Right ventricle myocardium inferior (tissue), 1 donor: ENCODE measurements at regions not wholly inside any gene's neighbourhood (a gene's known extent, or its start where the extent isn't known, plus 50 kb on each side); places are given as distances from the start of the nearest gene placed in this dataset.
A peak's percentile ranks its signal among the peaks of the same experiment; 100 is the strongest.

Experiments used
- ATAC-seq: fragments of 200-7000 bp; cut with Tn5 transposase; one replicate; pipeline ENCODE4 v1.9.1; 2020; ENCODE audit warnings: mild to moderate bottlenecking, moderate library complexity
- DNase-seq: peaks from one replicate; pipeline ENCODE4 v3.0.0; 2021; ENCODE audit errors: missing footprints
- intact Hi-C: fragments of 100-400 bp; cut with DNase I; formaldehyde crosslinking; loops from one replicate; pipeline ENCODE4 v1.11.0; 2022
- donor health status: DM: no; HTN: yes; CAD: no; lungs with severe emphysema.

DNA sequence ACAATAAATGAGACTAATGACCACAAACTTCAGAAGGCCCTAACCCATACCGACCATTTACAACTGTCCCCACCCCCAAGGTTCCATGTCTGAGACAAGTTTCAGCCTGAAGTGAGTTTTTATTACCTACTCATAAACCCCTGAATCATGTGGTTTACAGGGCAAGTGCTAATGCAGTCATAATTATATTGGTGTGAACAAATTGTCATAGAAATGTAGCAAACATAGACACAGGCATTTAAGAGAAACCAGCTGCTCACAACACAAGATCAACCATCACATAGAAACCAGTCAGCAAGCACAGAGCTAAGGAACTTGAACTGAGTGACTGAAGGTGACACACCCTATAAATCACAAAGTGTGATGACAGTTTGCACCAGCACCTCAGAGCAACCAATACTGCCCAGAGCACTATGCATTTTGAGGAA is 173.8 kb upstream of the MID1 start:
- intact Hi-C loops, result no loop called here
- ATAC-seq, result no peak
- DNase-seq, result no peak

DNA sequence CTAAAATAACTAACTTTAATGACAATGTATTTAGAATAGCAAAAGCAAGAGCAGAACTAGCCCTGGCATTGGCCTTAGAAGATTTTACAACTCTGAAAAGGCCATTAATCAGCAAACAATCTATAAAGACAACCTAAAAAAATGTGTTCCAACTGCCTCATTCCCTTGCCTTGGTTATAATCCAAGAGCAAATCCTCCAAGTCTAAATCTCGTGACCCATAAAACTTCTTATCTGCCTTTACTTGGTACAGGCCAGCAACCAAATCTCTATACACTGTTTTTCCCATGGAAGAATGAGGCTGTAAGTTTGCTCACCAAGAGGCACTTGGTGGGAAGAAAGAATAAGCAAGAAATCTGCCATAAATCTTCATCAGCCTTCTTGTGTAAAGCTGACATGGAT is 175.3 kb upstream of the MID1 start:
- ATAC-seq, result no peak
- DNase-seq, result no peak
- intact Hi-C loops, result no loop called here

DNA sequence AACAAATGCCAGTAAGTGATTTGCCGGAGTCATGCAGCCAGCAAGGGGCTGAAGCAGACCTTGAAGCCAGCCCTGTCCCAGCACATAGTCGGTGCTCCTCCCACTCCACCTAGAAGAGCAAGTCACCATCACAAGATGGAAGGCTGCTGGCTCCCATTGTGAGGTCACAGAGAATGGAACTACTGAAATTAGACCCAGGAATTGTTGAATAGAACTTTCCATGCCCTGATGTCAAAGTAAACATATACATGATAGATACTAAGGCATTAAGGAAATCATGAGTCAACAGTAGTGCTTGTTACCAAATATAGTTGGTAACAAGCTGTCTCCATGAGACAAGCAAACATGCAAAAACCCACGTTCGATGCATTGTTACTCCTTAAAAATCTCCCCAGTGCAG is 177.1 kb upstream of the MID1 start:
- no peak for ATAC-seq

DNA sequence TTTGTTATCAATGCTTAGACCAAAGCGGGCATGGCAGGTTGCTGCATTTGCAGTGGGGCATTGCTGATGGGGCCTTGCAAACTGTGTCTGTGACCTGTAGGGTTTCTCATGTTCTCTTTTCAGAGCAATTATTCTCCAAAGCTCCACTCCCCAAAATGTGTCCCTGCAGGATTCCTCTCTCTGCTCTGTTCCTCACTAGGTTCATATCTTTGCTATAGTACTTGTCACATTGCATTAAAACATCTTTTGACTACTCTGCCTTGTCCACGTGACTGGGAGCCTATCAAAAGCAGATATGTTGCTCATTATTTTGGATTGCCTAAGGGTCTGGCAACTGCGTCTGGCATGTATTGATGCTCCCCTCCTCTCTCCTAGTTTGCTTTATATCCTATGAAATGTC is 177.7 kb upstream of the MID1 start:
- intact Hi-C loops, result no loop called here
- ATAC-seq (no peak), DNase-seq (no peak)

More for the DNA sequence above, 177.1 kb upstream of the MID1 start:
- DNase-seq, result no peak
- intact Hi-C loops, result no loop called here

DNA sequence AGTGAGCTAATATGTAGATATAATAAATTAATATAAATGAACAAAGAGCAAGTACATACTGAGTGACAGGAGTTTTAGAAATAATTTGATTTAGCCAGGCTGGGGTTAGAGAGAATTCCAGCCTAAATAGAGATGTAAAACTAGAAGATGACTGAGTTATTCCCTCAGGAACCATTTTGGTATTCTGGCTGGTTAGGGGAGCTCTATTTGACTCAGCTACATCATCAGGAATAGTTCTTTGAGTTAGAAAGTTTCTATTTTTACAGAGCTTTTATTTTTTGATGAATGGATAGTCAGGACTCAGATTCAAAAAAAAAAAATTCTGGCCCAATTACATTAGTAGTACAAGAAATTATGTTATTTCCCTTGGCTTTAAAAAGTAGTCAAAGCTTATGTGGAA is 180.4 kb upstream of the MID1 start:
- no peak for ATAC-seq

DNA sequence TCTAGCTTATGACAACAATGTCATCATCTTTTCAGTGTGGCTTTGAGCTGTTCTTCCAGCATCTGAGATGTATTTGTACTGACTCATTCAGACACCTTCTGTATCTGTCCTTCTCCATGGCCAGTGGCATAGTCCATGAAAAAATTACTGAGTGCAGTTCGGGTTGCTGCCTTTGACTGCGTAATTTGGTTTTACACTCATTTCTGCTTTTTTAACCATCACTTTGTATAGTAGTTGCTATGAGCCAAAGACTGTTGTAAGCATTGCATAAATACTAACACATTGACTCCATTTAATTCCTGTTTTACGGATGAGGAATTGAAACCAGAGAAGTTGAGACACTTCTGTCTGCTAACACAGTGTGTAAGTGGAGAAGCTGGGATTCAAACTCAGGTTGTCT is 190.7 kb upstream of the MID1 start:
- ATAC-seq (no peak), DNase-seq (no peak)
- intact Hi-C loops, result no loop called here

More for the DNA sequence above, 180.4 kb upstream of the MID1 start:
- no peak for DNase-seq
- intact Hi-C loops, result no loop called here

DNA sequence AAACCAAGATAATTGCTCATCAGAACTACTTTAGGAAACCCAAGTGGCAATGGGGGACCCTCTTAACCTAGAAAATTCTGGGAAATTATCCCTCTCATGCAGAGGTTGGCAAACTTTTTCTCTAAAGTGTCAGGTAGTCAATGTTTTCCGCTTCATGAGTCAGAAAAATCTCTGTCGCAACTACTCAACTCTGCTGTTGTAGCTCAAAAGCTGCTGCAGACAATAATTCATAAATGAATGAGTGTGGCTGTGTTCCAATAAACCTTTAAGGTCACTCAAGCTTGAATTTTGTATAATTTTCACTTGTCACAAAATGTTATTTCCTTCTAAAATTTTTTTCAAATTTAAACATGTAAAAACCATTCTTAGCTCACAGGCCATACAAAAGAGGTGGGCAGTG is 193.4 kb upstream of the MID1 start:
- intact Hi-C loops, result no loop called here
- ATAC-seq, result no peak
- DNase-seq, result no peak

DNA sequence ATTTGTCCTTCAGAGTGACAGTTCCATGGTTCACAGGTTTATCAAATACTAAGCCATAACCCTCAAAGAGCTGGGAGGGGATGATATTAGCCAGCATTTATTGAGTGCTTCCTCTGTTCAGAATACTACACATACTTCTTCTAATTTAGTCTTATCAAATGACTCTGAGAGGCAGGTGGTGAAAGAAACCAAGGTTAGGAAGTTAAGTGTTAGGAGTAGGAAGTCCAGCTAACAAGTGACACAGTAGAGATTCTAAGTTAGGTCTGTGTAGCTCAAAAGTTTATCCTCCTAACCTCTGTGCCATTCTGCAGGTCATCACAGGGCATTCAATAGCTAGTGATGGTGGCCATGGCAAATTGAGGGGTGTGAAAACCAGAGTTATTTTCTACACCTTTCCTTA is 198.3 kb upstream of the MID1 start:
- DNase-seq (no peak), ATAC-seq (no peak)
- intact Hi-C loops, result no loop called here

DNA sequence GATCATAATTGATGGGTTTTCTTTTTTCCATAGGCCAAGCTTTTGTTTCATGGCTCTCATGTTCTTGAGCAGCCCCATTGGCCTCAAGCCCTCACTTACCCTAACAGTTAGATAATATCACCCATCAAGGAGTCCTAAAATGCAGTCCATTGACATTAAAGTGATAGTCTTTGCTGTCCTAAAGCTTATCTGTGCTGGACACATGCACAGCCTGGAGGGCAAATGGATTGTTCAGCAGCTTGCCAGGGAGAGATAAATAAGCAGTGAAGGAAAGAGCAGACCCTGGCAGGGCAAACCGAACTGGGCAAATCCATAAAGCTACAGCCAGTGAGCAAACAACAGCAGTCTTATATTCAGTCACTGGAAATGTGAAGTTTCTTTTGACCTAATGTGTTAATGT is 199.6 kb upstream of the MID1 start:
- DNase-seq, result no peak
- ATAC-seq, result no peak
- intact Hi-C loops, result no loop called here

DNA sequence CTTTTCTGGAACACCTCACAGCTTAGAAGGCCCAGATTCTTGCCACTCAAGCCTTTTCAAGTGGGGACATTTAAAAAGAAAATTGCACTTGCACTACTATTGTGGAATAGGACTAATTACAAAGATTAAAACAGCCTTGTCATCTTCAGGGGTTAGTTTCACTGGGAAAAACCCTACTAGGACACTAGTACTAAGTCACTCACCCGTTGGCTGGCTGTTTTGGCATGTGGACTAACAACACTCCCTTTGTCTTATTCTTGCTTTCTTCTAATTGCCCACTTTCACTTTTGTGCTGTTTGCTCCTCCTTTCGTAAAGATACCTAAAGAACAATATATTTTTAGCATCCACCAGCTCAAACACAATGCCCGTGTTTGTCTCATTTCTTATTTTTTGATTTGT is 200.9 kb upstream of the MID1 start:
- ATAC-seq (no peak), DNase-seq (no peak)
- intact Hi-C loops, result no loop called here

DNA sequence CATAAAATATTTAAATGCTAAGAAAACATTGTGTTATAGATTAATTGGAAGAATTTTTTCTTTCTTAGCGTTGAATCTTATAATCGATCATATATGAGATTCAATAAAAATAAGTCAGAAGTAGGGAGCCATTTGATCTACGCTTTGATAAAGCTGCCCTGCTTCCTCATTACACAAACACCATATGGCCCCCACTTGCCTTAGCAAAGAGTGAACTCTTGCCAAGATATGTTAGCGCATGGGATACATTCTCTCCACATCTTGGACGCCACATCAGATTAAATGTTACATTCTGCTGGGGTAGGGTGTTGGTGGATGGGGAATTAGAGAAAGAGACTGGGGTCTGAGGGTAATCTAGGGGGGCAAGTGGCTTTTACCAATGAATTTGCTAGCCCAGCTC is 207.7 kb upstream of the MID1 start:
- DNase-seq (no peak), ATAC-seq (no peak)
- intact Hi-C loops, result no loop called here

DNA sequence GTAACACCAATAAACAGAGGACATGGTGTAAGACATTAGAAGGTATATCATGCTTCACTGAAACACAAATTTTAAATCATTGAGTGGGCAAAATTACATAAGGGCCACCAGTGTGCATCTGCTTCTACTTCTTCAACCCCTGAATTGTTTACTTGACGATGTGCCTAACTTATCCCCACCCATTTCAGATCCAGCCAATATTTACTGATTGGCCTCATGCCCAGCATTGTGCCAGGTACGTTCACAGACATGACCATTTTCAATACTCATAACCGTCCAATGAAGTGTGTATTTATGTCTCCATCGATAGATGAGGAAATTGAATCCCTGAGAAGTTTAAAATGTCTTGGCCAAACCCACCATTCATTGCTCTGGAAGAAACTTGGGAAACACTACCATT is 208.3 kb upstream of the MID1 start:
- intact Hi-C loops, result no loop called here
- no peak for ATAC-seq
- no peak for DNase-seq

DNA sequence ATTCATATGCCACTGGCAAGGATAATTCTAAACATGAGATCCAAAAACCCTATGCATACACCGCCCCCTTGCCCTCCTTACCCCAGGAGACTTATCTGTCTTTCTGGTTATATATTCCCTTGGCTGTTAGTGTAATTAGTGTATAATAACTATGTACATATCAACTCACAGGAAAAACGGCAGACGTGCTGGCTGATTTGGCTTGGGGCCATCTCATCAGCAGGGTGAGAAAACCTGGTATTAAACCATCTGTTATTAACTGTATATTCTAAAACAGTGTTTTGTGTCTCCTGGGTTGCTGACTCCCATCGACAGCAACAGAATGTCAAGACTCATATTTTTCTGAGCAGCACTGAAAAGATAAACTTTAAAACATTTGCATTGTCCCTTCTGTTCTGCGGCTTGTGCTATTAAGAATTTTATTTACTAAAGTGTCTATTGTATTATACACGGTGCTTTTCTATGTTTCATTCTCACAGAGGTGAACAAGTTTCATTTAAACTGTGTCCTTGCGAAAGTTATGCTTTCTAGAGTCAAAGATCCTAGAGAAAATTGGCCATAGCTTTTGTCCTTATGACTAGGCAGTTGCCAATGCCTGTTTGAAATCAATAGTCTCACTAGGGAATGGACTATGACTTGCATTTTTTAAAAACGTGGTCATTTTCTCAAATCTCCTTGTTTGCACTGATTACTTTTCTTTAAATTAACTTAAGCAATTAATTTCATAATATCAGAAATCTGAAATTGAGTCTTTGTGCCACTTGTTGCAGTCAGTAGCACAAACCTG is 211.5 kb upstream of the MID1 start:
- intact Hi-C loops, result no loop called here
- DNase-seq (no peak), ATAC-seq (no peak)

DNA sequence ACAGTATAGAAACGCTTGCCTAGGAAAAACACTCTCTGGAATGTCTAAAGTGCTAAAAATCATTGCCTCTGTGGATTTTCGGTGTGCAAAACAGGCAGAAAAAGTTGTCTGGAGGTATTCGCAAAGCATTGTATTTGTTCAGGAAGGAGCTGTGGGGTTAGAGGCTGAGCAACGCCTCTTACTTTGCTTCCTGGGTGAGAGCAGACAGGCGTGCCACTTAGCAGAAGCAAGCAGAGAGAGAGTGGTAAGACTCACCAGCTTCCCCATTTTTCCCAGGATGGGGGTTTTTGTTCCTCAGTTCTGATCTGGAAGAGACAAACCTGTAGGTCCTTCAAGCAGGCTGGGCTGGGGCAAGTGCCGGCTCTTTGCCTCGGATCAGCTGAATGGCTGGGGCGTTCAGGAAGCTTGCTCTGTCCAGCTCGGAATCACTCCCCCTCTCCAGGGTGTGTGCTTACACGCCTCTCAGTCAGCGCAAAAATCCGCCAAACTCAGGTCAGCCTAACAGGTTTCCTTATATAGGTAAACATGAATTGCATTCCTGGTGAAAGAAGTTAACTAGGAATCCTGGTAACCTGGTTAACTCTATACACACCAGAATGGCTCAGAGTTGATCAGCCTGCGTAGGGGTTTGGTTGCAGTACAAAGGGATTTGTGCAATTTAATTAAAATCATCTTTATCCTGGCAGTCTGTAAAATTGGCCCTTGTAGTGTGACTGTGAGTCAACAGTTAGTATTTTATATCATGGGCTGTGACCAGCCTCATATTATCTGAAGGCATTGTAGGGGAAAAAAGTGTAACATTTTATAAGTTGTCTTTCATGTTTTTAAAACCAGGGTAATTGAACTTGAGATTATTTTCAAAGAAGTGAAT is 213.1 kb upstream of the MID1 start:
- DNase-seq (no peak), ATAC-seq (peak; percentile 39)
- intact Hi-C loops, result no loop called here

DNA sequence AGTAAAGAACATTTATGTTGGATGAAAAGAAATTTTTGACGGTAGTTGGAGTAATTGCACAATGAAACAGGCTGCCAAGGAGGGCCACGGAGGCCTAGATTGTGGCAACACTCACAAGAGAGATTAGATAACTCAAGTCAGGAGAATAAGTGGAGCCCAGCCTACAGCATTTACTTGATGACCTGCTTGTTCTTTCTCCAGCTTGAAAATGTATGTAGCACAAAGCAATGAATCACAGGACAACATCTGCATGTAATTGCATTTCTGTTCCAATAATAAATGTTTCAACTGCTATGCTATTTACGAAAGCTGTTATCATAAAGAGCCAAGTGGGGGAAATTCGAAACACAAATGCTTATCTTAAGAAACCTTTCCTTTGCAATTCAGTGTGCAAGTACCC is 221.2 kb upstream of the MID1 start:
- intact Hi-C loops, result no loop called here
- DNase-seq (no peak), ATAC-seq (no peak)

DNA sequence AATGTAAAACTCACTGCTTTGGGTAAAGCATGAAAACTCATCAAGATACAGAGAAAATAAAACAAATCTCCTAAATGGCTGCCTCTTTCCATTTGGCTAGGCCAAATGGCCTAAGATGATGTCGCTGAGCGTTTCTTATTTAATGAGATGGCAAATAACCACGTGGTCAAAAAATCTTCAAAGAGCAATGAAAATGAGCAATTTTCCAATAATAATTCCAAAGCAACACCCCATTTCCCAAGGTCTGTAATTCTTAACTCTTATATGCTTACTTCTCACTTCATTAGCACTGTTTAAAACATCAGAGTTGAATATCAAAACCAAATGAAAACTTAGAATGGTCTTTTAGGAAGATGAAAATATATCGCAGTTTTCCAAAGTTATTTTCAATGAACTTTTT is 222.3 kb upstream of the MID1 start:
- intact Hi-C loops, result no loop called here
- ATAC-seq, result no peak
- DNase-seq, result no peak

DNA sequence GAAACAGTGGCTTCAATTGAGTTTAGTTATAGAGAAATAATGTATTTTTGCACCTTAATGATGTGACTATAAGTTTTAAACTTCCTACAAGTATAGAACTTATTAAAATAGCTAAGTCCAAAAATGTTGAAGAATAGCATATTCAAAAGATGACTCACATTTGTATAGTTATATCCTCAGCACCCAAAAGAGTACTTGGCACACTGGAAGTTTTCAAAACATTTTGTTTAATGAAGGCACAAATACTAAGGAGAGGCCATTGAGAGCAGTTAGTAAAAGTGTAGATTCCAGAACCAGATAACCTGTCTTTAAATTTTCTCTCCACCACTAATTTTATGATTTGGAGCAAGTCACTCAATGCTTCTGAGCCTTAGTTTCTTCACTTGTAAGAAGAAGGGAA is 226.9 kb upstream of the MID1 start:
- no peak for DNase-seq
- intact Hi-C loops, result no loop called here
- ATAC-seq, result no peak

DNA sequence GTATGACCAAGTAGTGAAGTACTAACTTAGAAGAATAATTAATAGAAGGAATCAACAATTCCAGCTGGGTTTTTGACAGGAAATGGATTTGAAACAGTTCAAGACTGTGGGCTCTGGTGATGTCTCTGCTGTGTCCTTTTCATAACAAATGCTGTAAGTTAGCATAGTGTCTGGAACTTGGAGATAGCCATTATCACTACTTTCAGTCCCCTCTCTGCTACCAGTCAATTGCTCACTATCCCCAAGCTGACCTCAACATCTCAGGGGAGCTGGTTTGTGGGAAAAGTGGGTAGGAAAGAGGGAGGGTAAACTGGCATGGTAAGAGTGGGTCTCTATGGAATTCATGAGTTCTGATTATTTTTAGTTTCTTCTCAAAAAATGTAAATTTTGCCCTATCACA is 231.4 kb upstream of the MID1 start:
- DNase-seq (no peak), ATAC-seq (no peak)
- intact Hi-C loops, result no loop called here

DNA sequence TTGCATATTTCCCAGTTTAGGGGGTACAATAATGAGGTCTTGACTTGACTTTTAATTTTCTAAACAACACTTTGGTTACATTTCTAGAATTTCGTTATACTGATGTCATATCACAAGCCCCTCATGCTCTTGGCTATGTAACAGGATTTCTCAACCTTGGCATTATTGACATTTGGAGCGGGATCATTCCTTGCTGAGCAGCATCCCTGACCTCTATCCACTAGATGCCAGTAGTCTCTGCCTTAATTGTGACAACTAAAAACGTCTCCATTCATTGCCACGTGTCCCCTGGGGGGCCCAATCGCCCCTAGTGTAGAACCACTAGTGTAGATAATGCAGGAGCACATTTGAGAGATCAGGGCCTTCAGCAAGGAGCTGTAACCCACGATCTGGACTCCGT is 234.2 kb upstream of the MID1 start:
- ATAC-seq (no peak), DNase-seq (no peak)
- intact Hi-C loops, result no loop called here

DNA sequence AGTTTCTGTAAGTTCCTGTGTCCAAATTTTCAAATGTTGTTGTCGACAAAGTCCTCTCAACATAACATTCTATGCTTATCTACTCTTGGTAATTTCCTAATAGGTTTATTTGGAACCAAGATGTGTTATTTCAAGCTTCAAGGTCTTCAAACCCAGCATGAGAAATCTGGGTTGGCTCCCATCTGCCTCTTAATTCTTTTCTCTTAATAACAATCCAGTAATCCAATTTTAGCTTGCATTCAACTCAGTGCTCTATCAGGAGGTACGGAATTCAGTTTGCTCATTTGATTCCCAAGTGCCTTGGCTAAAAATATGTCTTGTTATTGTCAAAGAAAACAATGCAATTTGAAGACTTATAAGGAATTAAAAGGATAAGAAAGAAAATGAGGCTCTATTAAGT is 235.5 kb upstream of the MID1 start:
- DNase-seq, result no peak
- no peak for ATAC-seq
- intact Hi-C loops, result no loop called here
